ENCODE measurements at regions not wholly inside any gene's neighbourhood (a gene's known extent, or its start where the extent isn't known, plus 50 kb on each side); places are given as distances from the start of the nearest gene placed in this dataset.

DNA sequence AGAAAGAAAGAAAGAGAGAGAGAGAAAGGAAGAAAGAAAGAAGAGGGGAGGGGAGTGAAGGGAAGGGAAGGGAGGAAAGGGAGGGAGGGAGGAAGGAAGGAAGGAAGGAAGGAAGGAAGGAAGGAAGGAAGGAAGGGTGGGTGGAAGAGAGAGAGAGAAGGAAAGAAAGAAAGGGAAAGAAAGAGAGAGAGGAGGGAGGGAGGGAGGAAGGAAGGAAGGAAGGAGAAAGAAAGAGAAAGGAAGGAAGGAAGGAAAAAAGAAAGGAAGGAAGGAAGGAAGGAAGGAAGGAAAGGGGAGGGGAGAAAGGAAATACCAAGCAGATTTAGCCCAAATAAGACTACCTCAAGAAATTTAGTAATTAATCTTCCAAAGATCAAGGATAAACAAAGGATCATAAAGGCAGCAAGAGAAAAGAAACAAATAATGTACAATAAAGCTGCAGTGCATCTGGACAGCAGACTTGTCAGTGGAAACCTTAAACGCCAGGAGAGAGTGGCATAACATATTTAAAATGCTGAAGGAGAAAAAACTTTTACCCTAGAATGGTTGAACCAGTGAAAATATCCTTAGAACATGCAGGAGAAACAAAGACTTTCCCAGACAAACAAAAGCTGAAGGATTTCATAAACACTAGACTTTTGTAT, 427.6 kb downstream of the TBL1XR1 start:
- no peaks in the 10 kb centered on the region for H3K36me3 ChIP-seq (replicated peaks in 1 of 2; ENCODE audit: control insufficient read depth in 1 of 2, insufficient read depth in 2 of 2, low read length in 2 of 2)
- no peak overlapping the region for H3K4me3 ChIP-seq (replicated peaks in 1 of 3; ENCODE audit: low read depth in 2 of 3, low read length in 3 of 3)
- no peaks in the 10 kb centered on the region for H3K27me3 ChIP-seq (ENCODE audit: control insufficient read depth in 2 of 2, insufficient read depth in 2 of 2, low read length in 2 of 2)
- H3K27ac Mint-ChIP-seq, result no peak overlapping the region
- no peak overlapping the region for H3K4me2 ChIP-seq (replicated peaks; ENCODE audit: extremely low read depth, low read length, poor library complexity, severe bottlenecking)
- WGBS (ENCODE audit: insufficient coverage), result no CpG with 5 or more reads among the region's 1 CpG
- H3K9ac ChIP-seq (ENCODE audit: insufficient read depth, low read length, poor library complexity, severe bottlenecking), result no peak overlapping the region
- intact Hi-C loops (cut with micrococcal nuclease), result no loop called here
- H3K4me1 Mint-ChIP-seq, result no peaks in the 10 kb centered on the region
- H2AFZ ChIP-seq (ENCODE audit: insufficient read depth, low read depth, low read length, poor library complexity, severe bottlenecking), result no peak overlapping the region
- no peaks in the 10 kb centered on the region for H3K4me1 ChIP-seq (ENCODE audit: control insufficient read depth in 1 of 2, insufficient read depth in 2 of 2, low read length in 2 of 2)
- peaks cover 22 to 41% (median 36%) of the 10 kb centered on the region in 7 donors for H3K9me3 Mint-ChIP-seq
- DNase-seq, result no peak
- TF ChIP-seq, protein P1, sequence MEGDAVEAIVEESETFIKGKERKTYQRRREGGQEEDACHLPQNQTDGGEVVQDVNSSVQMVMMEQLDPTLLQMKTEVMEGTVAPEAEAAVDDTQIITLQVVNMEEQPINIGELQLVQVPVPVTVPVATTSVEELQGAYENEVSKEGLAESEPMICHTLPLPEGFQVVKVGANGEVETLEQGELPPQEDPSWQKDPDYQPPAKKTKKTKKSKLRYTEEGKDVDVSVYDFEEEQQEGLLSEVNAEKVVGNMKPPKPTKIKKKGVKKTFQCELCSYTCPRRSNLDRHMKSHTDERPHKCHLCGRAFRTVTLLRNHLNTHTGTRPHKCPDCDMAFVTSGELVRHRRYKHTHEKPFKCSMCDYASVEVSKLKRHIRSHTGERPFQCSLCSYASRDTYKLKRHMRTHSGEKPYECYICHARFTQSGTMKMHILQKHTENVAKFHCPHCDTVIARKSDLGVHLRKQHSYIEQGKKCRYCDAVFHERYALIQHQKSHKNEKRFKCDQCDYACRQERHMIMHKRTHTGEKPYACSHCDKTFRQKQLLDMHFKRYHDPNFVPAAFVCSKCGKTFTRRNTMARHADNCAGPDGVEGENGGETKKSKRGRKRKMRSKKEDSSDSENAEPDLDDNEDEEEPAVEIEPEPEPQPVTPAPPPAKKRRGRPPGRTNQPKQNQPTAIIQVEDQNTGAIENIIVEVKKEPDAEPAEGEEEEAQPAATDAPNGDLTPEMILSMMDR (IDR thresholded peaks at IDR 0.05), result no peak
- H3K4me3 Mint-ChIP-seq, result no peak overlapping the region
- H3K9me3 ChIP-seq (replicated peaks in 1 of 2; ENCODE audit: control insufficient read depth in 1 of 2, insufficient read depth in 1 of 2, low read length in 2 of 2), result peaks cover 29 to 39% of the 10 kb centered on the region in 2 donors
- H3K79me2 ChIP-seq (ENCODE audit: insufficient read depth, low read length), result no peaks in the 10 kb centered on the region
- H3K36me3 Mint-ChIP-seq, result no peaks in the 10 kb centered on the region
- no peaks in the 10 kb centered on the region for H4K20me1 ChIP-seq (ENCODE audit: insufficient read depth, low read length)
- H3K27me3 Mint-ChIP-seq (ENCODE audit: low read depth in 3 of 3), result peaks cover 0 to 3% (median 1%) of the 10 kb centered on the region in 3 donors
- H3K27ac ChIP-seq (ENCODE audit: low read depth in 1 of 2, low read length in 2 of 2), result no peak overlapping the region

DNA sequence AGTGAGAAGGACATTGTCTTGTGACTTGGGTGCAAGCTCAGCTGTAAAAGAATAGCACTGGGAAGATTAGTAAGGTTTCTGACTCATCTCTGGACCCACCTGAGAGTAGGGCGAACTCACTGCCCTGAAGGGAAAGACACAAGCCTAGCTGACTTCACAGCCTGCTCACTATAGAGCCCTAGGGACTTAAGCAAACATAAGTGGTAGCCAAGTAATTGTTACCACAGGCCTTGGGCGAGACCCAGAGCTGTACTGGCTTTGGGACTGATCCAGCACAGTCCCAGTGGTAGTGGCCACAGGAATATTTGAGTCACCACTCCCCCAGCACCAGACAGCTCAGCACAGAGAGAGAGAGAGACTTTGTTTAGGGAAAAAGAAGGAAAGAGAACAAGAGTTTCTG, 429.9 kb downstream of the TBL1XR1 start:
- Histone ChIP-seq H3K4me1 (ENCODE audit: control insufficient read depth in 1 of 2, insufficient read depth in 2 of 2, low read length in 2 of 2) (no peaks in the 10 kb centered on the region), H3K4me3 (replicated peaks in 1 of 3; ENCODE audit: low read depth in 2 of 3, low read length in 3 of 3) (no peak overlapping the region), H3K36me3 (replicated peaks in 1 of 2; ENCODE audit: control insufficient read depth in 1 of 2, insufficient read depth in 2 of 2, low read length in 2 of 2) (no peaks in the 10 kb centered on the region), H3K79me2 (ENCODE audit: insufficient read depth, low read length) (no peaks in the 10 kb centered on the region), H4K20me1 (ENCODE audit: insufficient read depth, low read length) (no peaks in the 10 kb centered on the region), H2AFZ (ENCODE audit: insufficient read depth, low read depth, low read length, poor library complexity, severe bottlenecking) (no peak overlapping the region), H3K9me3 (replicated peaks in 1 of 2; ENCODE audit: control insufficient read depth in 1 of 2, insufficient read depth in 1 of 2, low read length in 2 of 2) (peaks cover 29 to 34% of the 10 kb centered on the region in 2 donors), H3K27me3 (ENCODE audit: control insufficient read depth in 2 of 2, insufficient read depth in 2 of 2, low read length in 2 of 2) (no peaks in the 10 kb centered on the region), H3K9ac (ENCODE audit: insufficient read depth, low read length, poor library complexity, severe bottlenecking) (no peak overlapping the region), H3K4me2 (replicated peaks; ENCODE audit: extremely low read depth, low read length, poor library complexity, severe bottlenecking) (no peak overlapping the region), H3K27ac (ENCODE audit: low read depth in 1 of 2, low read length in 2 of 2) (no peak overlapping the region)
- H3K4me1 Mint-ChIP-seq, result no peaks in the 10 kb centered on the region
- WGBS (ENCODE audit: insufficient coverage), result no CpG with 5 or more reads among the region's 2 CpGs
- H3K27ac Mint-ChIP-seq, result no peak overlapping the region
- H3K9me3 Mint-ChIP-seq, result peaks cover 19 to 33% (median 26%) of the 10 kb centered on the region in 7 donors
- TF ChIP-seq, protein P1 (IDR thresholded peaks at IDR 0.05), result no peak
- DNase-seq, result no peak
- peaks cover under 1 to 2% (median 1%) of the 10 kb centered on the region in 3 donors for H3K27me3 Mint-ChIP-seq (ENCODE audit: low read depth in 3 of 3)
- no peaks in the 10 kb centered on the region for H3K36me3 Mint-ChIP-seq
- no peak overlapping the region for H3K4me3 Mint-ChIP-seq
- intact Hi-C loops (cut with micrococcal nuclease), result no loop called here
